WERI-Rb-1 (cell line): ENCODE measurements at regions not wholly inside any gene's neighbourhood (a gene's known extent, or its start where the extent isn't known, plus 50 kb on each side); places are given as distances from the start of the nearest gene placed in this dataset.
"Not testable (repeated sequence)": the region's sequence is repeated elsewhere in the genome, so short reads cannot be mapped to it uniquely, and the experiment has no call there.

ENCODE experiments used
- DNase-seq: peaks from one replicate; pipeline ENCODE4 v3.0.0-alpha.2; 2020
- H3K27ac ChIP-seq: fragments of 250-450 bp; sonication (Bioruptor Pico); 2 replicates; pipeline ENCODE4 v1.5.1; 2020; ENCODE audit warnings: mild to moderate bottlenecking, moderate library complexity
- H3K27me3 ChIP-seq: fragments of 250-450 bp; sonication (Bioruptor Pico); 2 replicates; pipeline ENCODE4 v1.5.1; 2021; ENCODE audit warnings: mild to moderate bottlenecking, low read depth, moderate library complexity; ENCODE audit not compliant: insufficient read depth, severe bottlenecking
- H3K36me3 ChIP-seq: fragments of 250-450 bp; sonication (Bioruptor Pico); 2 replicates; pipeline ENCODE4 v1.5.1; 2020; ENCODE audit warnings: mild to moderate bottlenecking, moderate library complexity
- H3K4me3 ChIP-seq: 2 replicates; pipeline ENCODE4 v1.5.1; 2011; ENCODE audit warnings: low read depth, mild to moderate bottlenecking, control low read depth, low read length
- H3K9me3 ChIP-seq: fragments of 250-450 bp; sonication (Bioruptor Pico); 2 replicates; pipeline ENCODE4 v1.5.1; 2021; ENCODE audit warnings: mild to moderate bottlenecking, moderate library complexity; ENCODE audit not compliant: severe bottlenecking
- TF ChIP-seq, protein P1 (sequence below): IDR thresholded peaks from 2 replicates; pipeline ENCODE4 v1.5.1; 2011; ENCODE audit warnings: low read depth, mild to moderate bottlenecking, control low read depth, inconsistent platforms, low read length

DNA sequence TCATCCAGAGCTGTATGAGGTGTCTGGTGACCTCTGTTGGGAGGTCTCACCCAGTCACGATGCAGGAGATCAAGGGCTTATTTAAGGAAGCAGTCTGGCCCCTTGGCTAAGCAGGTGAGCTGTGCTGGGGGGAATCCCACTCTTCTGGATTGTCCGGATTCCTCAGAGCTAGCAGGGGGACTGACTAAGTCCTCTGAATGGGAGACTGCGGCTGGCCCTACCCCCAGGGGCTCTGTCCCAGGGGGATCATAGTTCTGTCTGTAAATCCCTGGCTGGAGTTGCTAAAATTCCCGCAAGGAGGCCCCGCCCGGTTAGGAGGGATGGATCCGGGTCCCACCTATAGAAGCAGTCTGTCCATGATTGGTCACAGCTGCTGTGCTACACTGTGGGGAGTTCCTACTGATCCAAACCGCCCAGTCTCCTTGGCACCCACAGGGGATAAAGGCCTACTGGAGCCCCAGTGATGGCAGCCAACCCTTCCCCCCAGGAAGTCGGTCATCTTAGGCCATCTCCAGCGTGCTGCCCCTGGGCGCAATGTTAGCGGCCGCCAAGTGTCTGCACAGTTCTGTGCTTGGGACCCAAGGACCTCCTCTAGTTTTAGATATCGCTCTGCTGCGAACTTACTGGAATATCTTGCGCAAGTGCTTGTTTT lies 118.2 kb upstream of the KLF8 start:
- no peak overlapping the region for H3K4me3 ChIP-seq
- peaks cover 35% of the 10 kb centered on the region for H3K27me3 ChIP-seq
- no peak overlapping the region for H3K27ac ChIP-seq
- TF ChIP-seq, protein P1, sequence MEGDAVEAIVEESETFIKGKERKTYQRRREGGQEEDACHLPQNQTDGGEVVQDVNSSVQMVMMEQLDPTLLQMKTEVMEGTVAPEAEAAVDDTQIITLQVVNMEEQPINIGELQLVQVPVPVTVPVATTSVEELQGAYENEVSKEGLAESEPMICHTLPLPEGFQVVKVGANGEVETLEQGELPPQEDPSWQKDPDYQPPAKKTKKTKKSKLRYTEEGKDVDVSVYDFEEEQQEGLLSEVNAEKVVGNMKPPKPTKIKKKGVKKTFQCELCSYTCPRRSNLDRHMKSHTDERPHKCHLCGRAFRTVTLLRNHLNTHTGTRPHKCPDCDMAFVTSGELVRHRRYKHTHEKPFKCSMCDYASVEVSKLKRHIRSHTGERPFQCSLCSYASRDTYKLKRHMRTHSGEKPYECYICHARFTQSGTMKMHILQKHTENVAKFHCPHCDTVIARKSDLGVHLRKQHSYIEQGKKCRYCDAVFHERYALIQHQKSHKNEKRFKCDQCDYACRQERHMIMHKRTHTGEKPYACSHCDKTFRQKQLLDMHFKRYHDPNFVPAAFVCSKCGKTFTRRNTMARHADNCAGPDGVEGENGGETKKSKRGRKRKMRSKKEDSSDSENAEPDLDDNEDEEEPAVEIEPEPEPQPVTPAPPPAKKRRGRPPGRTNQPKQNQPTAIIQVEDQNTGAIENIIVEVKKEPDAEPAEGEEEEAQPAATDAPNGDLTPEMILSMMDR: no peak
- H3K9me3 ChIP-seq: no peaks in the 10 kb centered on the region
- no peak for DNase-seq
- H3K36me3 ChIP-seq: no peaks in the 10 kb centered on the region

DNA sequence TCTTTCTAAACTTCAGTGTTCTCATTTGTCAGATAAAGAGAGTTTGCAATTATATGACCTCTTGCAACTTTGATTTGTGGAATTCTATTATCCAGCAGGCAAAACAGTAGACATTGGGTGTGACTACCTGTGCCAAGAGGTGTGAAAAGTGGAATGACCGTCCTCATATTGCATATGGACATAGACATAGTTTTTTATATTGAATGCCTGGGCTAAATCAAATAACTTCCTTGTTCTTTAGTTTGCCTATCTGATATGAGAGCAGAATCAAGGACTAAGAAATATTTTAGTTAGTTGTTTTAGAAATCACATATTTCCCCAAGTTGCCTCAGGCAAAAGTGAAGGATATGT lies 117.7 kb upstream of the KLF8 start:
- DNase-seq: no peak
- Histone ChIP-seq H3K27ac (no peak overlapping the region), H3K27me3 (peaks cover 40% of the 10 kb centered on the region), H3K9me3 (no peaks in the 10 kb centered on the region), H3K4me3 (no peak overlapping the region), H3K36me3 (no peaks in the 10 kb centered on the region)
- TF ChIP-seq, protein P1: no peak

DNA sequence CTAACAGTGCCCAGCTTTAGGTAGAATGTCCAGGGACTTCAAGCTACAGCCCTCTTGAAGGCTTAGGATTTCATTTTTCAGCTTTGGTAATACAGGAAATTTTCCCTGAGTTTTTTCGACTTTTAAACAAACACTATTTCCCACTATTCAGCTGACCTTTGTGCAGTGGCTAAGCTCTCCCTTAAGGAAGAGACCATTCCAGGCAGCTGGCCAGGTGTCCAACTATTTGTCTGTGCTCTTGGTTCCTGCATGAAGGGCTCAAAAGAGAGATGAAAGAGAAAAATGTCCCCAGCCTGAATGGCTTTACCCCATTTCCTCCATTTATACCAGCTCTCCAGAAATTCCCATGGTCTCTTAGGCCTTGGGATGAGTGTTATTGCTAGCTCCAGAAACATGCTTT lies 111.9 kb upstream of the KLF8 start:
- DNase-seq: no peak
- TF ChIP-seq, protein P1: no peak
- H3K4me3 ChIP-seq: no peak overlapping the region
- peaks cover 42% of the 10 kb centered on the region for H3K27me3 ChIP-seq
- H3K9me3 ChIP-seq: no peaks in the 10 kb centered on the region
- no peak overlapping the region for H3K27ac ChIP-seq
- H3K36me3 ChIP-seq: no peaks in the 10 kb centered on the region

DNA sequence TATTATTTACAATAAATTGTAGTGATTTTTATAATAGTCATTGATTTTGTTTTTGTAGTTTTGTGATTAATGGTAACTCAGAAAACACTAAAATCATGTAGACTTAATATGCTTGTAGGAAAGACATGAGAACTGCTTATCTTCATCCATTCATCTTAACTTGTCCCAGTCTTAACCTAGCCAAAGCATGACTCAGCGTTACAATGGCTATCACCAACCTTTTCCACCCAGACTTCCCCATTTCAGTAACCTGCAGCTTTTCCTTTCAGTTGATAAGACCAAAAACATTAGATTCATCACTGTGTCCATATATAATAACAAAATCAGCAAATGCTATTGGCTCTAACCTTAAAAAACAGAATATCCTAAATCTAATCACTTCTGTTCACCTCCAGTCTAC lies 106.2 kb upstream of the KLF8 start:
- H3K27ac ChIP-seq: no peak overlapping the region
- DNase-seq: no peak
- H3K9me3 ChIP-seq: no peaks in the 10 kb centered on the region
- TF ChIP-seq, protein P1: no peak
- peaks cover 21% of the 10 kb centered on the region for H3K27me3 ChIP-seq
- no peaks in the 10 kb centered on the region for H3K36me3 ChIP-seq
- no peak overlapping the region for H3K4me3 ChIP-seq

DNA sequence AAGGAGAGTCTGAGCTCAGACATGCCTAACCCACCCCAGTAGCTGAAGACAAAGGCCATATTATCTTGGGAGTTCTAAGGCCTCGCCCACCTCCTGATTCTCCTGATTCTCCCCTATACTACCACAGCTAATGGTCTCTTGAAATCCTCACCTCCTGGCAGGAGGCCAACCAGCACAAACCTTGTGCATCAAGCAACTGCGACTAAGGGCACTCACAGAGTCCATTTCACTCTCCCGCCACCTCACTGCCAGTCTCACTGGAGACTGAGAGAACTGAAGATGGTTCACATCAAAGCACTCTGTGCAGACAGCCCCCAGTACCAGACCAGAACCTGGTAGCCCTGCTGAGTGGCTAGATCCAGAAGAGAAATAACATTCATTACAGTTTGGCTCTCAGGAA lies 102.1 kb upstream of the KLF8 start:
- H3K9me3 ChIP-seq: no peaks in the 10 kb centered on the region
- TF ChIP-seq, protein P1: no peak
- no peak overlapping the region for H3K27ac ChIP-seq
- no peak for DNase-seq
- H3K4me3 ChIP-seq: no peak overlapping the region
- peaks cover 17% of the 10 kb centered on the region for H3K27me3 ChIP-seq
- no peaks in the 10 kb centered on the region for H3K36me3 ChIP-seq

DNA sequence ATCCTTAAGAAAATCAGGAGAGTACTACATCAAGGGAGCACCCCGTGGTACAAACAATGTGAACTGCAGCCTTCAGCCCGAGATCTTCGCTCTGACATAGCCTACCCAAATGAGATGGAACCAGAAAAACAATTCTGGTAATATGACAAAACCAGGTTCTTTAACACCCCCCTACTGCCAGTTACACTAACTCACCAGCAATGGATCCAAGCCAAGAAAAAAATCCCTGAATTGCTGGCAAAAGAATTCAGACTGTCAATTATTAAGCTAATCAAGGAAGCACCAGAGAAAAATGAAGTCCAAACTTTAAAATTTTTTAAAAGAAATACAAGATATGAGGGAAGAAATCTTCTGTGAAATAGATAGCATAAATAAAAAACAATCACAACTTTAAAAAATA lies 101.7 kb upstream of the KLF8 start:
- Histone ChIP-seq H3K4me3 (no peak overlapping the region), H3K27me3 (peaks cover 13% of the 10 kb centered on the region), H3K9me3 (no peaks in the 10 kb centered on the region), H3K36me3 (no peaks in the 10 kb centered on the region), H3K27ac (no peak overlapping the region)
- TF ChIP-seq, protein P1: no peak
- DNase-seq: no peak

DNA sequence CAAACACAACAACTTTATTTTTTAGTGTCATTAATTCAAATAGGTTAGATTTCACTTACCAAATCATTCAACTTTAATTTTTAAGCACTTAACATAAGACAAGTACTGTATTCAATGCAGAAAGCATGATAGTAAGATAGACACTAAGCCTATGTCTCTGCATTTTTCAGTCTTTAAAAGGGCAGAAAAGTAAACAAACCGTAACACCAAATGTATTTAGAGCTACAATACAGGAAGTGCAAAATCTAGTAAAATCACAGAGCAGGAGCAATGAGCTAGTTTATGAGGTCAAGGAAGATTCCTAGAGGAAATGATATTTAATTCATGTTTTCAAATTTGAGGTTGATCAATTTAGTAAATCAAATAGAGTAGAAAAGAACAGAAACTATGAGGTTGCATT lies 68.0 kb upstream of the KLF8 start:
- not testable (repeated sequence) for H3K36me3 ChIP-seq, H3K4me3 ChIP-seq, H3K9me3 ChIP-seq, H3K27ac ChIP-seq, DNase-seq, H3K27me3 ChIP-seq
